Loucy (cell line): ENCODE measurements at regions not wholly inside any gene's neighbourhood (a gene's known extent, or its start where the extent isn't known, plus 50 kb on each side); places are given as distances from the start of the nearest gene placed in this dataset.

ENCODE experiments used
- CTCF ChIP-seq: fragments of 200-600 bp; sonication (generic); conservative IDR thresholded peaks from 2 replicates; pipeline ENCODE4 v1.5.1; 2014; ENCODE audit warnings: mild to moderate bottlenecking, antibody characterized with exemption, low read length
- EZH2phosphoT487 ChIP-seq: fragments of 200-600 bp; IDR thresholded peaks from 2 replicates; pipeline ENCODE4 v1.6.1; 2018; ENCODE audit warnings: antibody characterized with exemption, mild to moderate bottlenecking, moderate library complexity, borderline replicate concordance

GRCh38 chr16:64287655-64288528, 834.0 kb downstream of the CDH11 start:
- TF ChIP-seq CTCF (no peak), EZH2phosphoT487 (no peak)
